Pulmonary artery endothelial cell (primary cell): ENCODE measurements at regions not wholly inside any gene's neighbourhood (a gene's known extent, or its start where the extent isn't known, plus 50 kb on each side); places are given as distances from the start of the nearest gene placed in this dataset.

Experiments used
- DNase-seq: peaks from one replicate; pipeline ENCODE4 v3.0.0-alpha.2; 2011; ENCODE audit warnings: low read depth, low spot score

DNA sequence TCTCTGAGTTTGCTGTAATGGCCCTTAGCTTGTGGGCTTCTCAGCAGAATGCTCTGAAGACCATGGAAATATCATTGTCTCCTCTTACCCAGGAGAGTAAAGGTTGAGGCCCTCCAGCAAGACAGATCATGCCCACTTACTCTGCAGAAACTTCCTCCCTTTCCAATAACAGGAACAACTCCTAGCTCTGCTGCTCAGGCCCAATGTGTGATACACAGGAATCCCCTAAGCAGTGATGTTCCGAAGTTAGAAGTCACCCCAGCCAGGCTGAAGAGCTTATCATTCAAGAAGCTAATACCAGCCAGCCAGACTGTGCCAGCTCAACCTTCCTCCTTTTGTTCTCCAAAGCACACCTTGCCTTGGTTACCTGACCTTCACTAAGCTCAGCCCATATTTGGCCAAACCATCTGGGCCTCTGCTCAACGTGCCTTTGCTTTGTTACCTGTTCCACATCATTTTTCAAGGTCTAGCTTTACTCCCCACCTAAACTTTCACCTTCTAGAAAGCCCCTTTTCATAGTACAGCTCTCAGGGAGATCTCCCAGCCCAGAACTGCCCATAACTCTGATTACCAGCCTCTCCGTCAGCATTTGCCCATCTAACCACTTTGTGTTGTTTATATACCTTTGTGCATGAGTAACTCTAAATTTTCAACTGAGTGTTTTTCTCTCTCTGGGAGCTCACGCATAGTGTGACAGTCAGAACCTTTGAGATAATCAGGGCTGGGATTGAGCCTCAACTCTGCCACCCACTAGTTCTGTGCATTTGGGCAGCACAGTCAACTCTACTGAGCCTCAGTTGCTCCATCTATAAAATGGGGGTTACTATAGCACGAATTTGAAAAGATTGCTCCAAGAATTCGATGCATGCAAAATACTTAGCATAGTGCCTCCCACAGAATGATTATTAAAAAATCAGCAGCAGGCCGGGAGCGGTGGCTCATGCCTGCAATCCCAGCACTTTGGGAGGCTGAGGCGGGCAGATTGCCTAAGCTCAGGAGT, 107.6 kb upstream of the CPEB4 start:
- DNase-seq = no peak

DNA sequence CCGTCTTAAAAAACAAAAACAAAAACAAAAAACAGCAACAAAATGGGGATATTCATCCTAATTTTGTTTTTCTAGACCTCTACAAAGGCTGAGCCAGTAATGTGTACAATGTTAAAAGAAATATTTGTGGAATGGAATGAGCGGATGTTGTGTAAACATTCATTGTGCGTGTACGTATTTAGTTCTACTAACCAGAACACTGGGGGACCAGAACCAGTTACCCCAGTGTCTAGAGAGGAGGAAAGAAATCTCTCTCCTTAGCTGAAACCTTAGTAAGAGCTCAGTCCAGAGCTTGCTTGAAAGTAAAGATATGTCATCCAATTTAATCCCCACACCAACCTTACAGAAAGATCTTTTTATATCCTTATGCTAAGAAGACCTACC, 106.7 kb upstream of the CPEB4 start:
- DNase-seq = no peak

GRCh38 chr5:173781816-173782670, 106.1 kb upstream of the CPEB4 start:
- peak; percentile 87 for DNase-seq

DNA sequence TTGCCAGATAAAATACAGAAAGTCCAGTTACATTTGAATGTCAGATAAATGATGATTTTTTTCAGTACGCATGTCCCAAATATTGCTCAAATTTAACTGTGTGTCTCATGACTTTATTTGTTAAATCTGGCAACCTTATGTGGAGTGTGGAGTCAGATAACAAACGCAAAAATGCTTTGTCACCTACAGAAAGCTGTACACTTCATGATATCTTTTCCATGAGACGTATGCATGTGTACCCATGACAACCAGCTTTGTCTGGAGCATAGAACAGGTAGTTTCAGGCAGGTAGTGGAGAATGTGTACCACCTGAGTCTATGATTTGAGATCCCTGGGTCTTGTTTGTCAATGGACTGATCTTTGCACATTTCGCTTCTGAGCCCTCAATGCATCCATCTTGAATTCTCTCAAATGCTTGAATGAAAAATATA, 105.5 kb upstream of the CPEB4 start:
- DNase-seq = no peak

GRCh38 chr5:173783371-173783770, 104.8 kb upstream of the CPEB4 start:
- no peak for DNase-seq

GRCh38 chr5:173785400-173785799, 102.7 kb upstream of the CPEB4 start:
- no peak for DNase-seq

- no peak for DNase-seq
Observed at GRCh38 chr5:173785866-173786265, 102.3 kb upstream of the CPEB4 start.

- no peak for DNase-seq
Observed at GRCh38 chr5:173786286-173787187, 101.6 kb upstream of the CPEB4 start.

GRCh38 chr5:173789031-173789920, 98.9 kb upstream of the CPEB4 start:
- no peak for DNase-seq

DNA sequence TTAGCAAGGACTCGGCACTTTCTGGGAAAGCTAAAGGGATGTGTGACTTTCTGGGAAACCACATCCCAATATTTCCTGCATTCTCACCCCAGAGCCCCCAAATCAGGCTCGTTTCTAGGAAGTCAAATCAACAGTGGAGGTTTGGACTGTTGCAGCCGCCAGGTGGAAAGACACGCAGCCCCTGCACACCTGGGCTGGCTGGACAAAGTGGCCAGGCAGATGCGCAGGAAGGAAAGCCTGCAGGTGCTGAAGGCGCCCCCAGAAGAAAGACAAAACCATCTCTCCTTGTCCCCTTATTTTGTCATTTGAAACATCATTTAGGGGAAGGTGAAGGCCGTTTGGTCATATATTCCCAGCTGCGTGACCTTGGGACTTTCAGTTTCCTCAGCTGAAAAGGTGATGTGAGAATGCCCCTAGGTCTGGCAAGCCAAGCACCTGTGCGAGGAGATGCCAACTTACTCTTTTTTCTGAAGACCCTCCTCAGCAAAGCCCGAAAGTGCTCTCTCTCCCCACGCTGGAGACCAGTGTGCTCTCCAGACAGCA, 97.9 kb upstream of the CPEB4 start:
- no peak for DNase-seq

GRCh38 chr5:173790836-173791546, 97.2 kb upstream of the CPEB4 start:
- no peak for DNase-seq

GRCh38 chr5:173791878-173792277, 96.3 kb upstream of the CPEB4 start:
- no peak for DNase-seq

DNA sequence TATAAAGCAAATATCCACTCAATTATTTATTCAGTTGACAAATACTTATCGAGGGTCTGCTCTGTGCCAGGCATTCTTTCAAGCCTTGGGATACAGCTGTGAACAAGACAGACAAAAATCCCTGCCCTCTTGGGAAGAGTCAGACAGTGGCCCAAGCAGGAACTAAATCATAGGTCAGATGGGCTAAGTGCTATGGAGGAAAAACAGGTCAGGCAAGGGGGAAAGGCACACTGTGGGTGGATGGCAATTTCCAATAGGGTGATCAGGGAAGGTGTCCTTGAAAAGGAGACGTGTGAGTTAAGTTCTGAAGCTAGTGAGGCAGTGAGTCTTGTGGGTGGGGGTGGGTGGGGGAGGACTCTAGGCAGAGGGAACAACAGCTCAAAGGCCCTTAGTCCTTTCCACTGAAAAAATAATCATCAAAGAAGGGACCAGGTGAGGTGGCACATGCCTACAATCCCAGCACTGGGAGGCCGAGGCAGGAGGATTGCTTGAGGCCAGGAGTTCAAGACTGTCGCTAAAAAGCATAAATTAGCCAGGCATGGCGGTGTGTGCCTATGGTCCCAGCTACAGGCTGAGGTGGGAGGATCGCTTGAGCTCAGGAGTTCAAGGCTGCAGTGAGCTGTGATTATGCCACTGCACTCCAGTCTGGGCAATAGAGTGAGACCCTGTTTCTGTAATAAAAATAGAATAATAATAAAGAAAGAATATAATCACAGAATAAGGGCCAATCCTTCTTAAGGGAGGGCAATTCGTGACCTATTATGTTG, 95.2 kb upstream of the CPEB4 start:
- no peak for DNase-seq

- DNase-seq = no peak
Observed at GRCh38 chr5:173793648-173794548, 94.3 kb upstream of the CPEB4 start.

- DNase-seq = no peak
Observed at GRCh38 chr5:173794901-173795416, 93.2 kb upstream of the CPEB4 start.

GRCh38 chr5:173795601-173796000, 92.5 kb upstream of the CPEB4 start:
- DNase-seq = no peak
